ENCODE measurements at regions not wholly inside any gene's neighbourhood (a gene's known extent, or its start where the extent isn't known, plus 50 kb on each side); places are given as distances from the start of the nearest gene placed in this dataset.

GRCh38 chr10:9554321-9554720 is 1463.4 kb upstream of the CELF2 start:
- no peak overlapping the region for H3K27ac ChIP-seq (ENCODE audit: low read depth, low read length)
- TF ChIP-seq CTCF (IDR thresholded peaks at IDR 0.05; ENCODE audit: low read depth, low read length, poor library complexity, severe bottlenecking) (no peak), EZH2phosphoT487 (IDR thresholded peaks at IDR 0.05; ENCODE audit: borderline replicate concordance, low read length) (no peak)
- H3K36me3 ChIP-seq (ENCODE audit: control insufficient read depth, low read length) = no peaks in the 10 kb centered on the region
- H4K20me1 ChIP-seq (ENCODE audit: control insufficient read depth, insufficient read depth, low read depth, low read length) = no peaks in the 10 kb centered on the region
- no peaks in the 10 kb centered on the region for H3F3A ChIP-seq (ENCODE audit: control insufficient read depth, insufficient read depth)
- no peaks in the 10 kb centered on the region for H3K9me2 ChIP-seq (replicated peaks; ENCODE audit: control insufficient read depth, low read length)
- H3K9me3 ChIP-seq (ENCODE audit: control insufficient read depth, insufficient read depth, low read length) = no peaks in the 10 kb centered on the region
- no peak overlapping the region for H3K4me3 ChIP-seq (ENCODE audit: low read length)
- no peaks in the 10 kb centered on the region for H3K79me2 ChIP-seq (ENCODE audit: control insufficient read depth, low read length)
- H3K4me1 ChIP-seq (ENCODE audit: control insufficient read depth, low read length) = no peaks in the 10 kb centered on the region
- no peak overlapping the region for H3K4me2 ChIP-seq (ENCODE audit: low read length)
- H3K27me3 ChIP-seq (ENCODE audit: control insufficient read depth, low read length) = no peaks in the 10 kb centered on the region

- H3K27ac ChIP-seq (ENCODE audit: low read depth, low read length) = no peak overlapping the region
- no peaks in the 10 kb centered on the region for H3K9me2 ChIP-seq (replicated peaks; ENCODE audit: control insufficient read depth, low read length)
- no peaks in the 10 kb centered on the region for H3K36me3 ChIP-seq (ENCODE audit: control insufficient read depth, low read length)
- H3K4me1 ChIP-seq (ENCODE audit: control insufficient read depth, low read length) = no peaks in the 10 kb centered on the region
- no peak overlapping the region for H3K4me2 ChIP-seq (ENCODE audit: low read length)
- TF ChIP-seq CTCF (IDR thresholded peaks at IDR 0.05; ENCODE audit: low read depth, low read length, poor library complexity, severe bottlenecking) = no peak
- no peak for TF ChIP-seq EZH2phosphoT487 (IDR thresholded peaks at IDR 0.05; ENCODE audit: borderline replicate concordance, low read length)
- no peaks in the 10 kb centered on the region for H3F3A ChIP-seq (ENCODE audit: control insufficient read depth, insufficient read depth)
- no peak overlapping the region for H3K4me3 ChIP-seq (ENCODE audit: low read length)
- no peaks in the 10 kb centered on the region for H3K79me2 ChIP-seq (ENCODE audit: control insufficient read depth, low read length)
- H3K27me3 ChIP-seq (ENCODE audit: control insufficient read depth, low read length) = no peaks in the 10 kb centered on the region
- H3K9me3 ChIP-seq (ENCODE audit: control insufficient read depth, insufficient read depth, low read length) = no peaks in the 10 kb centered on the region
- H4K20me1 ChIP-seq (ENCODE audit: control insufficient read depth, insufficient read depth, low read depth, low read length) = no peaks in the 10 kb centered on the region
Measured at GRCh38 chr10:9560976-9561375, 1456.7 kb upstream of the CELF2 start.

- no peaks in the 10 kb centered on the region for H3K27me3 ChIP-seq (ENCODE audit: control insufficient read depth, low read length)
- H3K27ac ChIP-seq (ENCODE audit: low read depth, low read length) = no peak overlapping the region
- H3K4me3 ChIP-seq (ENCODE audit: low read length) = no peak overlapping the region
- H3K9me3 ChIP-seq (ENCODE audit: control insufficient read depth, insufficient read depth, low read length) = no peaks in the 10 kb centered on the region
- no peaks in the 10 kb centered on the region for H3F3A ChIP-seq (ENCODE audit: control insufficient read depth, insufficient read depth)
- no peak overlapping the region for H3K4me2 ChIP-seq (ENCODE audit: low read length)
- TF ChIP-seq EZH2phosphoT487 (IDR thresholded peaks at IDR 0.05; ENCODE audit: borderline replicate concordance, low read length) (no peak), CTCF (IDR thresholded peaks at IDR 0.05; ENCODE audit: low read depth, low read length, poor library complexity, severe bottlenecking) (no peak)
- no peaks in the 10 kb centered on the region for H3K9me2 ChIP-seq (replicated peaks; ENCODE audit: control insufficient read depth, low read length)
- no peaks in the 10 kb centered on the region for H4K20me1 ChIP-seq (ENCODE audit: control insufficient read depth, insufficient read depth, low read depth, low read length)
- H3K79me2 ChIP-seq (ENCODE audit: control insufficient read depth, low read length) = no peaks in the 10 kb centered on the region
- no peaks in the 10 kb centered on the region for H3K36me3 ChIP-seq (ENCODE audit: control insufficient read depth, low read length)
- H3K4me1 ChIP-seq (ENCODE audit: control insufficient read depth, low read length) = no peaks in the 10 kb centered on the region
Measured at GRCh38 chr10:9561821-9562505, 1455.7 kb upstream of the CELF2 start.

All from DOHH2 (cell line).